ENCODE measurements at regions not wholly inside any gene's neighbourhood (a gene's known extent, or its start where the extent isn't known, plus 50 kb on each side); places are given as distances from the start of the nearest gene placed in this dataset.
"Not testable (repeated sequence)": the region's sequence is repeated elsewhere in the genome, so short reads cannot be mapped to it uniquely, and the experiment has no call there.

DNA sequence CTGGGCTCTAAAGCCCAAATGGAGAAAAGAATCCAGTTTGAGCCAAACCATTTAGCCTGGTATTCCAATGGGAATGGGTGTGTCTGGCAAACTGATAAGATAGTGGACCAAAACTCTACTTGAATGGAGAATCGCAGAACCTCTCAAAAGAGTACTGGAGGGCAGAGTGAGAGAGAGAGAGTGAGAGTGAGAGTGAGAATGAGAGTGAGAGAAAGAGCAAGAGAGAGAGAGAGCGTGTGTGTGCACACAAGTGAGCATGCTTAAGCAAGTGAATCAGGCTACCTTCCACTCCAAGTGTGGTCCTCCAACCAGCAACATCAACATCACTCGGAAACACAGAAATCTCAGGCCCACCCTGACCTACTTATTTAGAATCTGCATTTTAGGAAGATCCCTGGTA is 58.8 kb downstream of the UQCRFS1 start:
- TF ChIP-seq, protein P1, sequence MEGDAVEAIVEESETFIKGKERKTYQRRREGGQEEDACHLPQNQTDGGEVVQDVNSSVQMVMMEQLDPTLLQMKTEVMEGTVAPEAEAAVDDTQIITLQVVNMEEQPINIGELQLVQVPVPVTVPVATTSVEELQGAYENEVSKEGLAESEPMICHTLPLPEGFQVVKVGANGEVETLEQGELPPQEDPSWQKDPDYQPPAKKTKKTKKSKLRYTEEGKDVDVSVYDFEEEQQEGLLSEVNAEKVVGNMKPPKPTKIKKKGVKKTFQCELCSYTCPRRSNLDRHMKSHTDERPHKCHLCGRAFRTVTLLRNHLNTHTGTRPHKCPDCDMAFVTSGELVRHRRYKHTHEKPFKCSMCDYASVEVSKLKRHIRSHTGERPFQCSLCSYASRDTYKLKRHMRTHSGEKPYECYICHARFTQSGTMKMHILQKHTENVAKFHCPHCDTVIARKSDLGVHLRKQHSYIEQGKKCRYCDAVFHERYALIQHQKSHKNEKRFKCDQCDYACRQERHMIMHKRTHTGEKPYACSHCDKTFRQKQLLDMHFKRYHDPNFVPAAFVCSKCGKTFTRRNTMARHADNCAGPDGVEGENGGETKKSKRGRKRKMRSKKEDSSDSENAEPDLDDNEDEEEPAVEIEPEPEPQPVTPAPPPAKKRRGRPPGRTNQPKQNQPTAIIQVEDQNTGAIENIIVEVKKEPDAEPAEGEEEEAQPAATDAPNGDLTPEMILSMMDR (IDR thresholded peaks at IDR 0.05; ENCODE audit: extremely low read depth, low read depth, low read length), result no peak
- Histone ChIP-seq H3K27ac (ENCODE audit: low read depth, low read length) (no peak overlapping the region), H3K36me3 (ENCODE audit: insufficient read depth, low read length) (no peaks in the 10 kb centered on the region), H3K4me1 (ENCODE audit: insufficient read depth, low read length) (no peaks in the 10 kb centered on the region), H3K4me2 (ENCODE audit: insufficient read depth, low read length) (no peak overlapping the region), H3K9me3 (ENCODE audit: low read depth, low read length) (peaks cover 3% of the 10 kb centered on the region), H4K20me1 (ENCODE audit: insufficient read depth, low read length) (no peaks in the 10 kb centered on the region), H2AFZ (ENCODE audit: low read length) (no peak overlapping the region), H3K79me2 (ENCODE audit: insufficient read depth, low read length) (no peaks in the 10 kb centered on the region), H3K4me3 (ENCODE audit: insufficient read depth, low read length) (no peak overlapping the region), H3K27me3 (ENCODE audit: insufficient read depth, low read length) (no peaks in the 10 kb centered on the region)
- DNase-seq (ENCODE audit: insufficient read length, low spot score, missing footprints), result no peak

DNA sequence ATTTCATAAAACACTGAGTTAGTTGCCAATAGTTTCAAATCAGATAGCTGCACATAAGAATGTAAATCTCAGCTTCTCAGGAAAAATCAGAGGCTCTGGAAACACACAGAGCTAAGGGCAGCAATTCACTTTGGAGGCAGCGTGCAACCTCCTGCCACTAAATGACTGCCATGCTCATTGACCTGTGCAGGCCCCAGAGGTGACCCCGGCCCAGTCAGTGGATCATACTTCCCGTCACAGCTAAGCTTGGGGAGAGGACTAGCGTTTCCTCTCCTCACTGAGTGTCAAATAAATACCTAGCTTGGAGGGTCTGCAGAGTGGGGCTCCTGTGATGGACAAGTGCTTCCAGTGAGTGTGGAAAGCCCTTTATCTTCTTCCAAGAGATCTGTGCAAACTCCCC is 67.2 kb downstream of the UQCRFS1 start:
- H3K9me3 ChIP-seq (ENCODE audit: low read depth, low read length), result no peaks in the 10 kb centered on the region
- H3K79me2 ChIP-seq (ENCODE audit: insufficient read depth, low read length), result no peaks in the 10 kb centered on the region
- no peak overlapping the region for H3K4me3 ChIP-seq (ENCODE audit: insufficient read depth, low read length)
- H4K20me1 ChIP-seq (ENCODE audit: insufficient read depth, low read length), result no peaks in the 10 kb centered on the region
- H3K27me3 ChIP-seq (ENCODE audit: insufficient read depth, low read length), result no peaks in the 10 kb centered on the region
- peak; percentile 30 for DNase-seq (ENCODE audit: insufficient read length, low spot score, missing footprints)
- H3K36me3 ChIP-seq (ENCODE audit: insufficient read depth, low read length), result no peaks in the 10 kb centered on the region
- TF ChIP-seq, protein P1 (IDR thresholded peaks at IDR 0.05; ENCODE audit: extremely low read depth, low read depth, low read length), result no peak
- no peak overlapping the region for H3K27ac ChIP-seq (ENCODE audit: low read depth, low read length)
- no peaks in the 10 kb centered on the region for H3K4me1 ChIP-seq (ENCODE audit: insufficient read depth, low read length)
- no peak overlapping the region for H2AFZ ChIP-seq (ENCODE audit: low read length)
- no peak overlapping the region for H3K4me2 ChIP-seq (ENCODE audit: insufficient read depth, low read length)

DNA sequence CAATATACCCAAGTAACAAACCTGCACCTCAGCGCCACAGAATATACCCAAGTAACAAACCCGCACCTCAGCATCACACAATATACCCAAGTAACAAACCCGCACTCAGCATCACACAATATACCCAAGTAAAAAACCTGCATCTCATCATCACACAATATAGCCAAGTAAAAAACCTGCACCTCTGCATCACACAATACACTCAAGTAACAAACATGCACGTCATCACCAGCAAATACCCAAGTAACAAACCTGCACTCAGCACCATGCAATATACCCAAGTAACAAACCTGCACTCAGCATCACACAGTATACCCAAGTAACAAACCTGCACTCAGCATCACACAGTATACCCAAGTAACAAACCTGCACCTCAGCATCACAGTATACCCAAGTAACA is 69.8 kb downstream of the UQCRFS1 start:
- Histone ChIP-seq H3K27me3 (ENCODE audit: insufficient read depth, low read length) (no peaks in the 10 kb centered on the region), H3K4me1 (ENCODE audit: insufficient read depth, low read length) (no peaks in the 10 kb centered on the region), H3K79me2 (ENCODE audit: insufficient read depth, low read length) (no peaks in the 10 kb centered on the region), H3K4me2 (ENCODE audit: insufficient read depth, low read length) (no peak overlapping the region), H3K27ac (ENCODE audit: low read depth, low read length) (no peak overlapping the region), H3K36me3 (ENCODE audit: insufficient read depth, low read length) (no peaks in the 10 kb centered on the region), H4K20me1 (ENCODE audit: insufficient read depth, low read length) (no peaks in the 10 kb centered on the region), H3K4me3 (ENCODE audit: insufficient read depth, low read length) (no peak overlapping the region), H3K9me3 (ENCODE audit: low read depth, low read length) (peaks cover 6% of the 10 kb centered on the region), H2AFZ (ENCODE audit: low read length) (no peak overlapping the region)
- DNase-seq (ENCODE audit: insufficient read length, low spot score, missing footprints), result no peak
- TF ChIP-seq, protein P1 (IDR thresholded peaks at IDR 0.05; ENCODE audit: extremely low read depth, low read depth, low read length), result no peak

DNA sequence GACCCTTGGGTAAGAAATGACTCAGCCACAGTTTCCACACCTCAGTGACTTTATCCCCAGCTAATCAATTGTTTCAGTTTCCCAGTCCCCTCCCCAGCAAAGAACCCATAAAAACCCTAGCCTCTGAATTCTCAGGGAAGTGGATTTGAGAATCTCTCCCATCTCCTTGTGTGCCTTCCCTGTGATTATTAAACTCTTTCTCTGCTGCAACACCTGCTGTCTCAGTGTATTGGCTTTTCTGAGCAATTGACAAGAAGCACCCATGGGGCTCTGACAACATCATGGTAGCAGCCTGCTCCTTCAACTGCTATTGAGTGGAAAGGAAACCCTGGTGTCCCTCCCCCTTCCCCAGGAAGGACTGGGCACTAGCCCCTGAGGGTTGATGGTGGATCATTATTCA is 73.7 kb downstream of the UQCRFS1 start:
- H3K27ac ChIP-seq (ENCODE audit: low read depth, low read length), result no peak overlapping the region
- no peaks in the 10 kb centered on the region for H3K36me3 ChIP-seq (ENCODE audit: insufficient read depth, low read length)
- no peak for DNase-seq (ENCODE audit: insufficient read length, low spot score, missing footprints)
- no peaks in the 10 kb centered on the region for H3K79me2 ChIP-seq (ENCODE audit: insufficient read depth, low read length)
- no peaks in the 10 kb centered on the region for H4K20me1 ChIP-seq (ENCODE audit: insufficient read depth, low read length)
- no peak overlapping the region for H2AFZ ChIP-seq (ENCODE audit: low read length)
- H3K4me3 ChIP-seq (ENCODE audit: insufficient read depth, low read length), result no peak overlapping the region
- no peaks in the 10 kb centered on the region for H3K27me3 ChIP-seq (ENCODE audit: insufficient read depth, low read length)
- no peaks in the 10 kb centered on the region for H3K4me1 ChIP-seq (ENCODE audit: insufficient read depth, low read length)
- TF ChIP-seq, protein P1 (IDR thresholded peaks at IDR 0.05; ENCODE audit: extremely low read depth, low read depth, low read length), result no peak
- H3K9me3 ChIP-seq (ENCODE audit: low read depth, low read length), result peaks cover 6% of the 10 kb centered on the region
- H3K4me2 ChIP-seq (ENCODE audit: insufficient read depth, low read length), result no peak overlapping the region

DNA sequence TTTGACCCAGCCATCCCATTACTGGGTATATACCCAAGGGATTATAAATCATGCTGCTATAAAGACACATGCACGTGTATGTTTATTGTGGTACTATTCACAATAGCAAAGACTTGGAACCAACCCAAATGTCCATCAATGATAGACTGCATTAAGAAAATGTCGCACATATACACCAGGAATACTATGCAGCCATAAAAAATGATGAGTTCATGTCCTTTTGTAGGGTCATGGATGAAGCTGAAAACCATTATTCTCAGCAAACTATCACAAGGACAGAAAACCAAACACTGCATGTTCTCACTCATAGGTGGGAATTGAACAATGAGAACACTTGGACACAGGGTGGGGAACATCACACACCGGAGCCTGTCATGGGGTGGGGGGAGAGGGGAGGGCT is 74.7 kb downstream of the UQCRFS1 start:
- H3K79me2 ChIP-seq (ENCODE audit: insufficient read depth, low read length); H3K27ac ChIP-seq (ENCODE audit: low read depth, low read length); H3K27me3 ChIP-seq (ENCODE audit: insufficient read depth, low read length); DNase-seq (ENCODE audit: insufficient read length, low spot score, missing footprints); H3K4me1 ChIP-seq (ENCODE audit: insufficient read depth, low read length); H2AFZ ChIP-seq (ENCODE audit: low read length); H4K20me1 ChIP-seq (ENCODE audit: insufficient read depth, low read length); H3K9me3 ChIP-seq (ENCODE audit: low read depth, low read length); H3K36me3 ChIP-seq (ENCODE audit: insufficient read depth, low read length); H3K4me3 ChIP-seq (ENCODE audit: insufficient read depth, low read length); H3K4me2 ChIP-seq (ENCODE audit: insufficient read depth, low read length): not testable (repeated sequence)

Data from osteoblast (primary cell).